HG02870 (cell line): ENCODE measurements at regions not wholly inside any gene's neighbourhood (a gene's known extent, or its start where the extent isn't known, plus 50 kb on each side); places are given as distances from the start of the nearest gene placed in this dataset.
"Not testable (repeated sequence)": the region's sequence is repeated elsewhere in the genome, so short reads cannot be mapped to it uniquely, and the experiment has no call there.

ENCODE experiments used
- ATAC-seq: cut with Tn5 transposase; IDR thresholded peaks from one replicate; pipeline ENCODE4 v1.9.1; 2021; ENCODE audit warnings: mild to moderate bottlenecking, moderate library complexity; ENCODE audit not compliant: unreplicated experiment

- ATAC-seq: no peak
Observed at GRCh38 chr6:79431537-79431933, 105.7 kb downstream of the LCA5 start.

GRCh38 chr6:79430913-79431536, 106.2 kb downstream of the LCA5 start:
- no peak for ATAC-seq

GRCh38 chr6:79427721-79428120, 109.5 kb downstream of the LCA5 start:
- ATAC-seq: no peak

GRCh38 chr6:79426625-79427278, 110.5 kb downstream of the LCA5 start:
- ATAC-seq: no peak

GRCh38 chr6:79425589-79426311, 111.5 kb downstream of the LCA5 start:
- no peak for ATAC-seq

- no peak for ATAC-seq
Observed at GRCh38 chr6:79423216-79423615, 114.0 kb downstream of the LCA5 start.

GRCh38 chr6:79422666-79423065, 114.6 kb downstream of the LCA5 start:
- ATAC-seq: no peak

- peak; percentile 68 for ATAC-seq
Observed at GRCh38 chr6:79421707-79422484, 115.3 kb downstream of the LCA5 start.

GRCh38 chr6:79421001-79421411, 116.2 kb downstream of the LCA5 start:
- ATAC-seq: no peak

- ATAC-seq: no peak
Observed at GRCh38 chr6:79420054-79420453, 117.2 kb downstream of the LCA5 start.

- no peak for ATAC-seq
Observed at GRCh38 chr6:79416931-79417330, 120.3 kb downstream of the LCA5 start.

- ATAC-seq: no peak
Observed at GRCh38 chr6:79413562-79414002, 123.6 kb downstream of the LCA5 start.

GRCh38 chr6:79410806-79411205, 126.4 kb downstream of the LCA5 start:
- ATAC-seq: no peak

- no peak for ATAC-seq
Observed at GRCh38 chr6:79408256-79408974, 128.8 kb downstream of the LCA5 start.

GRCh38 chr6:79404677-79405076, 132.6 kb downstream of the LCA5 start:
- no peak for ATAC-seq

- ATAC-seq: no peak
Observed at GRCh38 chr6:79404261-79404660, 133.0 kb downstream of the LCA5 start.

- ATAC-seq: no peak
Observed at GRCh38 chr6:79403563-79403962, 133.7 kb downstream of the LCA5 start.

GRCh38 chr6:79403086-79403485, 134.1 kb downstream of the LCA5 start:
- ATAC-seq: no peak

- ATAC-seq: no peak
Observed at GRCh38 chr6:79399499-79399898, 137.7 kb downstream of the LCA5 start.

- not testable (repeated sequence) for ATAC-seq
Observed at GRCh38 chr6:79398617-79399016, 138.6 kb downstream of the LCA5 start.

GRCh38 chr6:79396625-79397024, 140.6 kb downstream of the LCA5 start:
- no peak for ATAC-seq
